Breast epithelium (tissue), 4 donors: ENCODE measurements at regions not wholly inside any gene's neighbourhood (a gene's known extent, or its start where the extent isn't known, plus 50 kb on each side); places are given as distances from the start of the nearest gene placed in this dataset.

Source experiments
- DNase-seq, 2 donors: peaks; one replicate each; pipeline ENCODE4 v3.0.0-alpha.2; 2019; ENCODE audit warnings: low spot score in 2 of 2
- H3K27ac ChIP-seq, 2 donors: fragments of 200-600 bp; sonication (generic) in 1 of 2; one replicate each; pipeline ENCODE4 v1.5.1; 2016 to 2019; ENCODE audit warnings: mild to moderate bottlenecking in 1 of 2
- H3K27me3 ChIP-seq, 2 donors: fragments of 200-600 bp; sonication (generic) in 1 of 2; one replicate each; pipeline versions ENCODE4 v1.5.1 to v1.6.0; 2017 to 2019; ENCODE audit warnings: control low read depth in 1 of 2, mild to moderate bottlenecking in 1 of 2
- H3K36me3 ChIP-seq: fragments of 200-600 bp; one replicate; pipeline ENCODE4 v1.5.1; 2019
- H3K4me1 ChIP-seq, 2 donors: fragments of 200-600 bp; sonication (generic); one replicate each; pipeline ENCODE4 v1.5.1; 2016 to 2019; ENCODE audit warnings: control low read depth in 1 of 2
- H3K4me3 ChIP-seq, 3 donors: fragments of 200-600 bp; sonication (generic); 1 replicate in 2 of 3; 2 replicates in 1 of 3; pipeline ENCODE4 v1.5.1; 2016 to 2019; ENCODE audit warnings: mild to moderate bottlenecking in 3 of 3, moderate library complexity in 2 of 3
- H3K9me3 ChIP-seq, 2 donors: fragments of 200-600 bp; sonication (generic) in 1 of 2; one replicate each; pipeline ENCODE4 v1.5.1; 2016 to 2019; ENCODE audit warnings: control low read depth in 1 of 2
- POLR2A ChIP-seq: fragments of 450-650 bp; IDR thresholded peaks from one replicate; pipeline ENCODE4 v1.6.1; 2016; ENCODE audit warnings: antibody characterized with exemption, mild to moderate bottlenecking, moderate library complexity
- POLR2AphosphoS5 ChIP-seq, 3 donors: sonication (generic); formaldehyde crosslinking; IDR thresholded peaks; one replicate each; pipeline ENCODE4 v1.6.1; 2017; ENCODE audit warnings: antibody characterized with exemption in 3 of 3
- intact Hi-C: fragments of 100-400 bp; cut with DNase I; formaldehyde crosslinking; loops from one replicate; pipeline ENCODE4 v1.15.1; 2023; ENCODE audit warnings: low total_unique reads
- TF ChIP-seq, protein P1 (sequence below), 3 donors: fragments of 450-650 bp; IDR thresholded peaks; one replicate each; pipeline ENCODE4 v1.5.1; 2016 to 2017; ENCODE audit warnings: antibody characterized with exemption in 3 of 3, mild to moderate bottlenecking in 3 of 3, moderate library complexity in 3 of 3

DNA sequence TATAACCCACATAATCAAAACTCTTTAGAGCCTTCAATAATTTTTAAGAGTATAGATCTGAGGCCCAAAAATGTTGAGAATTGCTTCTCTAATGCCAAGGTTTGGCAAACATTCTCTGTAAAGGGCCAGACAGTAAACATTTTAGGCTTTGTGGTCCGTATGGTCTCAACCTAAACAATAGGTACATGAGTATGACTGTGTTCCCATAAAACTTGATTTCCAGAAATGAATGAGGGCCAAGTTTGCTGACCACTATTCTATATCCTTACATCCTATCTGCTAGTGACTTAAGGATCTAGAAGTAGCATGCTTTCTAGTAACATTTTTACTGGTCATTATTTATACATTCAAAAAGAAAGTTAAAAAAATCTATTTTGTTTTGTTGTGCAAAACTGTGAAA is 58.9 kb downstream of the MPP7 start:
- Histone ChIP-seq H3K4me3 (no peak overlapping the region), H3K9me3 (no peaks in the 10 kb centered on the region), H3K4me1 (no peaks in the 10 kb centered on the region), H3K36me3 (no peaks in the 10 kb centered on the region), H3K27me3 (no peaks in the 10 kb centered on the region), H3K27ac (no peak overlapping the region)
- intact Hi-C loops = no loop called here
- DNase-seq = no peak
- TF ChIP-seq POLR2AphosphoS5 (IDR thresholded peaks at IDR 0.05) (no peak), POLR2A (no peak)
- TF ChIP-seq, protein P1, sequence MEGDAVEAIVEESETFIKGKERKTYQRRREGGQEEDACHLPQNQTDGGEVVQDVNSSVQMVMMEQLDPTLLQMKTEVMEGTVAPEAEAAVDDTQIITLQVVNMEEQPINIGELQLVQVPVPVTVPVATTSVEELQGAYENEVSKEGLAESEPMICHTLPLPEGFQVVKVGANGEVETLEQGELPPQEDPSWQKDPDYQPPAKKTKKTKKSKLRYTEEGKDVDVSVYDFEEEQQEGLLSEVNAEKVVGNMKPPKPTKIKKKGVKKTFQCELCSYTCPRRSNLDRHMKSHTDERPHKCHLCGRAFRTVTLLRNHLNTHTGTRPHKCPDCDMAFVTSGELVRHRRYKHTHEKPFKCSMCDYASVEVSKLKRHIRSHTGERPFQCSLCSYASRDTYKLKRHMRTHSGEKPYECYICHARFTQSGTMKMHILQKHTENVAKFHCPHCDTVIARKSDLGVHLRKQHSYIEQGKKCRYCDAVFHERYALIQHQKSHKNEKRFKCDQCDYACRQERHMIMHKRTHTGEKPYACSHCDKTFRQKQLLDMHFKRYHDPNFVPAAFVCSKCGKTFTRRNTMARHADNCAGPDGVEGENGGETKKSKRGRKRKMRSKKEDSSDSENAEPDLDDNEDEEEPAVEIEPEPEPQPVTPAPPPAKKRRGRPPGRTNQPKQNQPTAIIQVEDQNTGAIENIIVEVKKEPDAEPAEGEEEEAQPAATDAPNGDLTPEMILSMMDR (IDR thresholded peaks at IDR 0.05) = no peak

DNA sequence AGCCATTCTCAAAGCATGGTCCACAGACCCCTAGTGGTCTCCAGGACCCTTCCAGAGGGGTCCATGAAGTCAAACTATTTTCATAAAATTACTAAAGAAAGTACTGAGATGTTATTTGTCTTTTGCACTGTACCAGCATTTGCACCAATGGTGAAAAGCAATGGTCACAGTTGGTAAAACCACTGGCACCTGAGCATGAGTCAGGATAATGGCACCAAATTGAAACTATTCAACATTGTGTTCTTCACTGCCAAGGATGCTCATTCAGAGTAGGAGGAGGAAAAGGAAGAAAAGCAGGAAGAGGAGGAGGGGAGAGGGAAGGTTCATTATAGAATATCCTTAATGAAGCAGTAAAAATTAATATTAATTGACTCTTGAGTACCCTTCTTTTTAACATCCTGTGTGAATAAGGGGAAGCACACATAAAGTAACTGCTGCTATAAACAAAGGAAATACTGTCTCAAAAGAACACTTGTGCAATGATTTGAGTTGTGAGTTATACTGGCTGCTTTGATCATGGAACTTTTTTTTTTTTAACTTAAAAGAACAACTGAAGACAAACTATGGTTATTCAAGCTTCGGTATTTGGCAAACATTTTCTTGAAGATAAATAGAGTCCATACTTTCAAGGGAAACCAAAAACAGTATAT is 60.2 kb downstream of the MPP7 start:
- Histone ChIP-seq H3K36me3 (no peaks in the 10 kb centered on the region), H3K27me3 (no peaks in the 10 kb centered on the region), H3K27ac (no peak overlapping the region), H3K4me3 (no peak overlapping the region), H3K4me1 (no peaks in the 10 kb centered on the region), H3K9me3 (no peaks in the 10 kb centered on the region)
- TF ChIP-seq POLR2AphosphoS5 (IDR thresholded peaks at IDR 0.05) = no peak
- no peak for TF ChIP-seq POLR2A
- TF ChIP-seq, protein P1 (IDR thresholded peaks at IDR 0.05) = no peak
- DNase-seq = no peak
- intact Hi-C loops = no loop called here

DNA sequence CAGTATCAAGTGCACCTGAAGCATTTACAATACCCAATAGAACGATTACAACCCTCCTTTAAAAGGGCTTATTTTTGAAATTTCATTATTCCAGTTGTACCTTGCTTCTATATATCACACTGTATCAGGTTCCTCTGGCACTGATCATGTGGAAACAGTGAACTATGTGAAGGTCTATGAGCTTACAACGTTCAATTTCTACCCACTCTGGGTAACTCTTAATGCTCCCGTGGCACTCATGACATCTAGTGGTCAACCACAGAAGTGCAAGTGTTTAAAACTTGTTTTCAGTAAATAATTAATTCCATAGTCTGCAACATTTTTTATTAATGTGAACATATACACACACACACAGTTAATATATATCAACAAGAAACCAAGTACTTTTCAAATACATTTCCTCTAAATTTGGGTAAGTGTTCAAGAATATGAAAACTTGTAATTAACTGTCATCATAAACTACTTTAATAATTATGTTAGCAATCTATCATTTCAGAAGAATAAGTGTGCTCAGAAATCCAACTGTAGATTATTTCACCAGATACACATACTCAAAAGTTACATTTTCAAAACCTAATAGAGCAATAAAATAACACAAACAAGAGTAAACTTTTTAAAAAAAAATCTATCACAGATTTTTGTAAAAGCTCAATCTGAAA is 61.0 kb downstream of the MPP7 start:
- Histone ChIP-seq H3K9me3 (no peaks in the 10 kb centered on the region), H3K4me3 (no peak overlapping the region)
- intact Hi-C loops = no loop called here

DNA sequence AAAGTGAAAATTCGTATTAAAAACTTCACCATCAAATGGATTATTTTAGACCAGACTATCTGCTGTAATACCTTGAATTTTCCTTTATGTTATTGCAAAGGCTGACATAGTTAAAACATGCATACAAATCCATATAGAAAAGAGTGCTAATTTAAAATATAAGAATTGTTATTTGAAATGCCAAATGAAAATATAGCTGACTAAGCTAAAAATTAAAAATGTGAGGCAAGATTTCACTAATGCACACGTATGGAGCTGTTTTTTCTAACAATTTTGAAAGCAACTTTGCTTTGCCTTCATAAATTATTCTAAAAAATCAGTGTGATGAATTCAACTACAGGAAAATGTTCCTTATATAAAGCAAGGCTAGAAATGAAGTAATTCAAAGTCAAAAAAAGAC is 62.5 kb downstream of the MPP7 start:
- DNase-seq = no peak
- Histone ChIP-seq H3K36me3 (no peaks in the 10 kb centered on the region), H3K27me3 (no peaks in the 10 kb centered on the region), H3K4me3 (no peak overlapping the region), H3K4me1 (no peaks in the 10 kb centered on the region), H3K9me3 (no peaks in the 10 kb centered on the region), H3K27ac (no peak overlapping the region)
- TF ChIP-seq POLR2AphosphoS5 (IDR thresholded peaks at IDR 0.05) (no peak), POLR2A (no peak)
- TF ChIP-seq, protein P1 (IDR thresholded peaks at IDR 0.05) = no peak
- intact Hi-C loops = no loop called here

More for the DNA sequence above, 61.0 kb downstream of the MPP7 start:
- H3K27ac ChIP-seq = no peak overlapping the region
- no peak for DNase-seq
- no peak for TF ChIP-seq POLR2A
- TF ChIP-seq, protein P1 (IDR thresholded peaks at IDR 0.05) = peak; percentile 81 to 83 (median 81)
- H3K36me3 ChIP-seq = no peaks in the 10 kb centered on the region
- H3K27me3 ChIP-seq = no peaks in the 10 kb centered on the region
- no peaks in the 10 kb centered on the region for H3K4me1 ChIP-seq

DNA sequence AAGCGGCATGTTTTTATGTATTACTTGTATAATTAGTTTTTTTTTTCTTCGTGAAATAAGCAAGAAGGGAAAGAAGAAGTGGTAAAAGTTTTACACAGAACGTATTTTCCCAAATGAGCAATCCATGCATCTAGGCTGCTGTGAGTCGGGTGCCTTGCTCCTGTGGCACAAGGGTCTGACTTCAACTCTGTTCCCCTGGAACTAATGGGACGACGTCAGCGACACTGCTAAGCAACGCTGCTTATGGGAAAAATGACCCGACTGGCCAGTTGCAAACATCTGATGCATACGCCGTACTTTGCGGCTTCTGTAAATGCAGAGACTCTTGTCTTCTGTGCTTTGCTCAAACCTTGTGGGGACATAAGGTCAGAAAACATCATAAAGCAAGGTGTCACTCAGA is 66.3 kb downstream of the MPP7 start:
- no peak overlapping the region for H3K4me3 ChIP-seq
- intact Hi-C loops = no loop called here
- H3K4me1 ChIP-seq = no peaks in the 10 kb centered on the region
- H3K27ac ChIP-seq = no peak overlapping the region
- no peaks in the 10 kb centered on the region for H3K9me3 ChIP-seq
- no peaks in the 10 kb centered on the region for H3K27me3 ChIP-seq
- DNase-seq = no peak
- TF ChIP-seq POLR2A (no peak), POLR2AphosphoS5 (IDR thresholded peaks at IDR 0.05) (no peak)
- TF ChIP-seq, protein P1 (IDR thresholded peaks at IDR 0.05) = no peak
- H3K36me3 ChIP-seq = no peaks in the 10 kb centered on the region
